ENCODE measurements at regions not wholly inside any gene's neighbourhood (a gene's known extent, or its start where the extent isn't known, plus 50 kb on each side); places are given as distances from the start of the nearest gene placed in this dataset.

DNA sequence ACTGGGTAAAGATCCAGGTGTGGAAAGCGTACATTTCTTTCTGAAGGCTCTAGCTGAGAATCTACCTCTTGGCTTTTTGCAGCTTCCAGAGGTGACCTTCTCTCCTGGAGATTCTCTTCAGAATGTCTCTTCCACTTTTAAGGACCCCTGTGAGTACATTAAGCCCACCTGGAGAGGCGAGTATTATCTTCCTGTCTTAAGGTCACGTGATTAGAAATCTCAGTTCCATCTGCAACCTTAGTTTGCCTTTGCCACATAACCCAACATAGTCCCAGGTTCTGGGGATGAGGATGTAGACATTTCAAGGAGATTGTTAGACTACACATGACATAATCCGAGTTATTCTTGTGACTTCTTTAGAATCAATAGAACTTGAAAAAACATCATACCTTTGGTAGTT lies 665.5 kb upstream of the POM121L12 start:
- TF ChIP-seq EZH2 (IDR thresholded peaks at IDR 0.05; ENCODE audit: insufficient read depth, low read length): no peak
- TF ChIP-seq, protein P1, sequence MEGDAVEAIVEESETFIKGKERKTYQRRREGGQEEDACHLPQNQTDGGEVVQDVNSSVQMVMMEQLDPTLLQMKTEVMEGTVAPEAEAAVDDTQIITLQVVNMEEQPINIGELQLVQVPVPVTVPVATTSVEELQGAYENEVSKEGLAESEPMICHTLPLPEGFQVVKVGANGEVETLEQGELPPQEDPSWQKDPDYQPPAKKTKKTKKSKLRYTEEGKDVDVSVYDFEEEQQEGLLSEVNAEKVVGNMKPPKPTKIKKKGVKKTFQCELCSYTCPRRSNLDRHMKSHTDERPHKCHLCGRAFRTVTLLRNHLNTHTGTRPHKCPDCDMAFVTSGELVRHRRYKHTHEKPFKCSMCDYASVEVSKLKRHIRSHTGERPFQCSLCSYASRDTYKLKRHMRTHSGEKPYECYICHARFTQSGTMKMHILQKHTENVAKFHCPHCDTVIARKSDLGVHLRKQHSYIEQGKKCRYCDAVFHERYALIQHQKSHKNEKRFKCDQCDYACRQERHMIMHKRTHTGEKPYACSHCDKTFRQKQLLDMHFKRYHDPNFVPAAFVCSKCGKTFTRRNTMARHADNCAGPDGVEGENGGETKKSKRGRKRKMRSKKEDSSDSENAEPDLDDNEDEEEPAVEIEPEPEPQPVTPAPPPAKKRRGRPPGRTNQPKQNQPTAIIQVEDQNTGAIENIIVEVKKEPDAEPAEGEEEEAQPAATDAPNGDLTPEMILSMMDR (IDR thresholded peaks at IDR 0.05; ENCODE audit: insufficient read depth, low read depth, low read length): no peak

Measured in astrocyte (in vitro differentiated cells and primary cell).